Effector CD8-positive, alpha-beta T cell (primary cell): ENCODE measurements at regions not wholly inside any gene's neighbourhood (a gene's known extent, or its start where the extent isn't known, plus 50 kb on each side); places are given as distances from the start of the nearest gene placed in this dataset.

ENCODE experiments used
- DNase-seq: peaks from one replicate; lab custom pipeline; 2025; lab: John Stamatoyannopoulos, UW

GRCh38 chr9:135340143-135340655 is 139.4 kb upstream of the PPP1R26 start:
- DNase-seq, result no peak

GRCh38 chr9:135340726-135341475 is 138.7 kb upstream of the PPP1R26 start:
- no peak for DNase-seq

GRCh38 chr9:135341612-135342169 is 137.9 kb upstream of the PPP1R26 start:
- DNase-seq, result no peak

GRCh38 chr9:135342206-135343130 is 137.1 kb upstream of the PPP1R26 start:
- no peak for DNase-seq

GRCh38 chr9:135343136-135343535 is 136.4 kb upstream of the PPP1R26 start:
- no peak for DNase-seq

GRCh38 chr9:135343837-135344522 is 135.6 kb upstream of the PPP1R26 start:
- peak; percentile 3 for DNase-seq

- DNase-seq, result no peak
Observed at GRCh38 chr9:135344523-135344901, 135.1 kb upstream of the PPP1R26 start.

GRCh38 chr9:135344915-135345500 is 134.6 kb upstream of the PPP1R26 start:
- DNase-seq, result no peak

- DNase-seq, result no peak
Observed at GRCh38 chr9:135345775-135346433, 133.7 kb upstream of the PPP1R26 start.

GRCh38 chr9:135346438-135347050 is 133.0 kb upstream of the PPP1R26 start:
- DNase-seq, result no peak

- DNase-seq, result no peak
Observed at GRCh38 chr9:135347461-135347860, 132.1 kb upstream of the PPP1R26 start.

GRCh38 chr9:135348076-135348787 is 131.3 kb upstream of the PPP1R26 start:
- DNase-seq, result no peak

GRCh38 chr9:135348788-135349150 is 130.8 kb upstream of the PPP1R26 start:
- DNase-seq, result no peak

- no peak for DNase-seq
Observed at GRCh38 chr9:135349212-135350002, 130.2 kb upstream of the PPP1R26 start.

GRCh38 chr9:135350003-135350315 is 129.6 kb upstream of the PPP1R26 start:
- DNase-seq, result no peak

- no peak for DNase-seq
Observed at GRCh38 chr9:135353935-135354334, 125.6 kb upstream of the PPP1R26 start.

GRCh38 chr9:135355521-135356011 is 124.0 kb upstream of the PPP1R26 start:
- no peak for DNase-seq

GRCh38 chr9:135356021-135356420 is 123.6 kb upstream of the PPP1R26 start:
- DNase-seq, result no peak

- no peak for DNase-seq
Observed at GRCh38 chr9:135356796-135357195, 122.8 kb upstream of the PPP1R26 start.
